ENCODE measurements at regions not wholly inside any gene's neighbourhood (a gene's known extent, or its start where the extent isn't known, plus 50 kb on each side); places are given as distances from the start of the nearest gene placed in this dataset.
"Not testable (repeated sequence)": the region's sequence is repeated elsewhere in the genome, so short reads cannot be mapped to it uniquely, and the experiment has no call there.

DNA sequence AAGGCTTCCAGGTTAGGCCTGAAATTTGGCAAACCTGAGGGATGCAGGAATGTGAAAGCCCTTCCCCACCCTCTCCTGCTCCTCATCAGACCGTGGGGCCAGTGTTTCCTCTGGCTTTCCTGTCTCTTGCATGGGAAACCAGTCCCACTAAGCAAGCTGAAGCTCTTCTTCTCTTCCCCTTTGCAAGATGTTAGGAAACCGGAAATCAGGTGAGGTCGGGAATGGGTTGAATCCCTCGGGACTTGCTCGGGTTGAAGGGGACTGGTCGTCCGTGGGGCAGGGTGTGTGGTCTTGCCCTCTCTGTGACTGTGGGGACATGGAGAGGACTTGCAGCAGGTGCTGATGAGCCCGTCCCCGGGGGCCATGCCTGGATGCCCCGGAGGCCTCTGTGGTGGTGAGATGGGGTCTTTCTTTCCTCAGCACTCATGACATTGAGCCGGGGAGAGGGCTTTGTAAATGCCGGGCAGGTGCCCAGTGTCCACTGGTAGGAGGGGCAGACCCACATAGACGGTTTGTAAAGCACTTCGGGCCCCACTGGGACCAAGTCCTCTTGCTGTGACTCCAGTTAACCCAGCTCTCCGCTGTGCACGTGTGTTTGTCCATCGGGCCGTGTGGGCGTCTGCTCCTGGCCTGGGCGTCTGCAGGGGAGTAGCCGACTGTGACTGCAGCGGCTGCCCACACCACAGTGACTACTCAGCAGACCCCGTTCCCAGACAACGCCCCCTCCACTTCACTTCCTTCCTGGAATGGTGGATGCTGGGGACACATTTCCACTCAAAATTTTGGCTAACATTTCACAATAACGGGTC is 373.9 kb downstream of the GLRX3 start:
- DNase-seq (ENCODE audit: low read depth, low spot score), result no peak

DNA sequence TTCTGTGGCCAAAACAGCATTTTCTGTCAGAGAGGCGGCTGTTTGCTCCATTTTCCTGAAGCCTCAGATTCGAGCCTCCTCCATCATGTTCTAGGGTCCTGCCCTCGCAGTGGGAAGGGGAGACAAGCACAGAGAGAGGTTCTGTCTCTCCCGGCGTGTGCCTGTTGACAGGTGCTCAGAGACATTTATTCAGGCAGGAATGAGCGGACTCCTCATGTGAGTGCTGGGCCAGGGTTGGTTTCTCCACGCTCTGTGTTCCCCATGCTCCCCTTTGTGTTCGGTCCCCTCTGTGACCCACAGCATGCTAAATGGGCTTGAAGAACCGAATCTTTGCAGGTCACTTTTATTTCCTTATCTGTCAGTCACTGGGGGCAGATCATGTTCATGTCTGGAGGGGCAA is 374.6 kb downstream of the GLRX3 start:
- no peak for DNase-seq (ENCODE audit: low read depth, low spot score)

DNA sequence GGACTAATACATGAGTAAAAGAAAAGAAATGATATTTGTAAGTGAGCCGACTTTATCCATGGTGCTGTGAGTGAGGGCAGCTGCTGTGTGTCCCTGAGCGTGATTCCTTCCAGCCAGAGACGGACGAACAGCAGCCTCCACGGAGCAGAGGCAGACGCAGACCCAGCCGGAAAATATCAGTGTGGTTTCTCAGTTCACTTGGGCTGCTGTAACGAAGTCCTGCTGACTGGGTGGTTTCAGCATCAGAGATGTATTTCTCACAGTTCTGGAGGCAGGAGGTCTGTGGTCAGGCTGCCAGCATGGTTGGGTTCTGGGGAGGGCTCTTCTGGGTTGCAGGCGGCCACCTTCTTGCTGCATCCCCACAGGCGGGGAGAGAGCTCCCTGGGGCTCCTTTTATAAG is 375.6 kb downstream of the GLRX3 start:
- DNase-seq (ENCODE audit: low read depth, low spot score), result no peak

DNA sequence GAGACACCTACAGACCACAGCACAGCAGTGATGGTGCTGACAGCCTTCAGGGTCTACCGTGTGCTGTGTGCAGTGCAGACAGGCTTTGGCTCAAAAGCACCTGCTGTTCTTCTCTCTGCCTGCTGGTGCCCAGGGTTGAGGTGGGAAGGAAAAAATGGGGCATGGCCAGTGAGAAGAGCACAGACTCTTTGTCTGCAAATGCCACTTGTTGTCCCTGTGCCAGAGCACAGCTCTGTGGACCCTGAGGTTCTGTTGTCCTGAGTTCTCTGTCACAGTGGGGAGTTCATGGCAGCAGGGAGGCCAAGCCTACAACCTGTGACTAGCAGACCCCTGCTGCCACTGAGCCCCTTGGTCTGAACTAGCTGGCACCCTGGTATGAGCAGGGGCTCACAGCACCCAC is 376.7 kb downstream of the GLRX3 start:
- DNase-seq (ENCODE audit: low read depth, low spot score), result no peak

DNA sequence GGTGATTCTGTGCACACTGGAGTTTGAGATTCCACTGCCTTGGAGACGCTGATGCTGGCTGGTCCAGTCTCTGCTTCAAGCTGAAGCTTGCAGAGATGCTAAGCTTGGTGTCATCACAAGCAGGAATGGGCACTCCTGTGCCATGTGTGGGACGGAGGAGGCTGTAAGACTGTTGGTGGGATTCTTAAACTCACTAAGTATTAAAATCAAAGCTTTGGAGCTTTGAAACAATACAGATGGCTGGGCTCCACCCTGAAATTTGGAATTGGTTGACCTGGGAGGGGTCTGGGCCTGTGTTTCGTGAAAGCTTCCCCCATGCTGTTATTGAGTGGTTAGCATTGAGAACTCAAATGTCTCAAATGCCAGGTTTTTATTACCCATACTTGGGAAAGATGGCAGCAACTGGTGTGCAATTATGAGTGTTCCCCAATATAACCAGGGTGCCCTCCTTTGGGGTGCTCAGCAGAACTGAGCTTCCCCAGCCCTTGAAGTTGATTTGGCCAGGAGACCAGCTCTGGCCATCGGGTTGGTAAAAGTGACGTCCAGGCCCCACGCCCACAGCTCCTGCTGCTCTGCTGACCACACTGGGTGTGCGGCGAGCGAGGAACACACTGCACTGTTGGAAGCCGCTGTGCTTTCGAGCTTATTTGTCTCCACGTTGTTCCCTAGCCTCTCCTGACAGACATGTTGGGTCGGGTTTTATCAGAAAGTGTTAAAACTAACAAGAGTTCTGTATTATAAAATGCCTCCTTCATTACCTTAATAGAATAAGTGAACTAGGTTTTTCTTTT is 377.7 kb downstream of the GLRX3 start:
- DNase-seq (ENCODE audit: low read depth, low spot score), result no peak

DNA sequence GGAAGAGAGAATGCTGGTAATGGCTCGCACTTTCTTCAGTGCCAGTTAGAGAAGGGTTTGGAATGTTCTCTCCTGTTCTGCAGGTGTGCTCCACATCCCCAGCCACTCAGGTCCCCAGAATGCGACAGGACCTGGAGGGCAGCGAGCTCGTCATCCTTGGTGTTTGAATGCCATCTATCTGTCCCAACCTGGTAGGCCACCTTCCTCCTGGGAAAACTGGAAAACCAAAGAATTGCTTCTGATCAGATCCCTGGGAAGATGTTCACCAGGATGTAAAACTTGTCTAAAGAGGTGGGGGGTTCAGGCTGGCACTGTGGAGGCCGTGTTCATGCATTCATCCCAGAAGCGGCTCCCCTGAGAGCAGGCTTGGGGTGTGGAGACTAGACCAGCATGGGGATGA is 379.5 kb downstream of the GLRX3 start:
- no peak for DNase-seq (ENCODE audit: low read depth, low spot score)

DNA sequence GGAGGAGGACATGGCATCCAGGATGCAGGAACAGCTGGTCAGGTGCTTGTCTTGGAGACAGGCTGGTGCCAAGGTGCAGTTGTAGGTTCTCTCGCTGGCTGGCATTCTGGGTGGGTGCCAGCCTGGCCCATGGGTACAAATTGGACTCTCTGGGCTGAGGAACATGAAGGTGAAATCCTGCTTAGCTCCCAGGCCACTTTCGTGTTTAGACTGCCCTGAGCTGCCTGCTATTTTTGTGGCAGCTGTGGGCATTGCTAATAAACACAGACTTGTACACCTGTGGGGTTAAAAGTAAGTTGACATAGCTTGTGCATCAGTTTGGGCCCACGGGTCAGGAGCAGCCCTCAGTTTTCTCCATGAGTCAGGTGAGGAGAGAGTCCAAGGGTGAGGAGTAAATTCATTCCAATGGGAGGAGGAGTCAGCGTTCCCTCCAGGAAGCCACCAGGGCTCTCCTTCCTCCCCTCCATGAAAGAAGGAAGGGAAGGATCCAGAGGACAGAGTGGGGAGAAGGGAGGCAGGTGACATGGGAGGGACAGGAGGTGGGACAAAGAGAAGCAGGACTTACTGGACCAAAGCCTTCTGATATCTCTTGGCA is 380.0 kb downstream of the GLRX3 start:
- DNase-seq (ENCODE audit: low read depth, low spot score), result no peak

DNA sequence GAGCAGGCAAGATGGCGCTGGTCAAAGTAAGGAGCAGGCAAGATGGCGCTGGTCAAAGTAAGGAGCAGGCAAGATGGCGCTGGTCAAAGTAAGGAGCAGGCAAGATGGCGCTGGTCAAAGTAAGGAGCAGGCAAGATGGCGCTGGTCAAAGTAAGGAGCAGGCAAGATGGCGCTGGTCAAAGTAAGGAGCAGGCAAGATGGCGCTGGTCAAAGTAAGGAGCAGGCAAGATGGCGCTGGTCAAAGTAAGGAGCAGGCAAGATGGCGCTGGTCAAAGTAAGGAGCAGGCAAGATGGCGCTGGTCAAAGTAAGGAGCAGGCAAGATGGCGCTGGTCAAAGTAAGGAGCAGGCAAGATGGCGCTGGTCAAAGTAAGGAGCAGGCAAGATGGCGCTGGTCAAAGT is 382.7 kb downstream of the GLRX3 start:
- DNase-seq (ENCODE audit: low read depth, low spot score), result not testable (repeated sequence)

DNA sequence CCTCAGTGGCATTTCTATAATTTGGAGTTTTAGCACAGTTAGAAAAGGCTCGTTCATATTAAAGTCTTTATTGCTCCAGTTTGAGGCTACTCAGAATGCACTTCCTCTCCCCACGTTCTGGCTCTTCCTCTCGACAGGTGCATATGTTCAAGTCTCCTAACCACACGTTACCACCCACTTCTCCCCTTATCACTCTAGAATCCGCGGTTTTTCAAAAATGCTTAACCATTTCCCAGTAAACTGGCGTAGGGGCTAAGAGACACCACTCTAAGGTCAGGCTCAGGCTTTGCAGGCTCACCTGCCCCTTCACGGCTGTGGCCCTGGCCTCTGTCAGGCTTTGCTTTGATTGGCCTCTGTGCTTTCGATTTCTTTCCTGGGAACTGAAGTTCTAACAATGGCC is 383.6 kb downstream of the GLRX3 start:
- DNase-seq (ENCODE audit: low read depth, low spot score), result no peak

DNA sequence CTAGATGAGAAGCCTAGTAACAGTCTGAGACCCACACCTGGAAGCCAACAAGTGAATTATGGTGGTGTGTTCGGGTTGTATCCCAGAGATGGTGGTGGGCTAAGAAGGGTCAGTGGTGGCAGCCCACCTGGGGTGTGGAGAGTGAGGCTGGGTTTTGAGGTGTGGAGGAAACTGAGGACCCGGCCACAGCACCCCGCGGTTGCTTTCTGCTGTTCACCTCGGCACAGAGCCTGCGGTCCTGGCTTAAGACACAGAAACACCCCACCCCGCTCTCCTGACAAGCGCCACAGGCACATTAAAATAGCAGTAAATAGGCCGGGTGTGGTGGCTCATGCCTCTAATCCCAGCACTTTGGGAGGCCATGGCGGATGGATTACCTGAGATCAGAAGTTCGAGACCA is 395.1 kb downstream of the GLRX3 start:
- no peak for DNase-seq (ENCODE audit: low read depth, low spot score)

DNA sequence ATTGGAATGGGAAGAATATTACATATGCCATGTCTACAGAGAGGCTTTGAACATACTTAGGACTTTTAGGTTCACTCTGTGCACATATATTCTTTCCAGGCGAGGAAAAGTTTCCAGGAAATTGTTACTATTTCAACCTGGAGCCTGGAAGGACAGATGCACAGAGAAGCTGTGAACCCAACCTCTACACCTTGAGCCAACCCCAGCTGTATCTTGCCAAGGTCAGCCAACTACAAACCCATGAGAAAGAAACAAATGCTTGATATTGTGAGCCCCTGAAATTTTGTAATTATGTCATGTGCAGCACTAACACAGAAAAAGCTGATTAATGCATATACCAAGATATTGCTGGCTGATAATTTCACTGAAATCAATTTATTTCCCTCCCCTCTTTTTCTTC is 404.9 kb downstream of the GLRX3 start:
- DNase-seq (ENCODE audit: low read depth, low spot score), result no peak

DNA sequence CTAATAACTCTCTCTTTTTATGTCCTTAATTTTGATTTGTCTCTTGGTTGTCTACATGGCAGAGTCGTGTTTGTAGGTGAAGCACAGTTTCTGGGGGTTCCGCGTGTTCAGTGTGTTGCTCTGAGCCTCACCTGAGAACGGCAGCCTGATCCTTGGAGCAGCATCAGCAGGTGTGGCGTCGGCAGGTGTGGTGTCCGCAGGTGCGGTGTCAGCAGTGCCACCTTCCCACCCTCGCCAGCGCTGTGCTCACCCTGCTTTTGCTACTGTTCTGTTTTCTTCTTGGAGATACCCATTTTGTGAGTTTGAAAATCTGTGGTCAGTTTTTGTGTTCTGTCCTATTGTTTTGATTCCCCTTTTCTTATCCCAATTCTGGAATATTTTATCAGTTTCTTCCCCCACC is 406.6 kb downstream of the GLRX3 start:
- DNase-seq (ENCODE audit: low read depth, low spot score), result no peak

DNA sequence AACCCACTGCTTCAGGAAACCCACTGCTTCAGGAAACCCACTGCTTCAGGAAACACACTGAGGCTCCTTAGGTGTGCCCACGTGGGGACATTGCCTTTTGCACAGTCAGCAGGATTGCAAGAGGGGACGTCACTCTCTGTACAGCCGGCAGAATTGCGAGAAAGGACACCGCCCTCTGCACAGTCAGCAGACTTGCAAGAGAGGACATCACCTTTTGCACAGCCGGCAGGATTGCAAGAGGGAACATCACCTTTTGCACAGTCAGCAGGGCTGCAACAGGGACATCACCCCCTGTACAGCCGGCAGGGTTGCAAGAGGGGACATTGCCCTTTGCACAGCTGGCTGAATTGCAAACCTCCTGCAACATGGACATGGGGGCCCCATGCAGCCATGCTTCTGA is 407.6 kb downstream of the GLRX3 start:
- no peak for DNase-seq (ENCODE audit: low read depth, low spot score)

DNA sequence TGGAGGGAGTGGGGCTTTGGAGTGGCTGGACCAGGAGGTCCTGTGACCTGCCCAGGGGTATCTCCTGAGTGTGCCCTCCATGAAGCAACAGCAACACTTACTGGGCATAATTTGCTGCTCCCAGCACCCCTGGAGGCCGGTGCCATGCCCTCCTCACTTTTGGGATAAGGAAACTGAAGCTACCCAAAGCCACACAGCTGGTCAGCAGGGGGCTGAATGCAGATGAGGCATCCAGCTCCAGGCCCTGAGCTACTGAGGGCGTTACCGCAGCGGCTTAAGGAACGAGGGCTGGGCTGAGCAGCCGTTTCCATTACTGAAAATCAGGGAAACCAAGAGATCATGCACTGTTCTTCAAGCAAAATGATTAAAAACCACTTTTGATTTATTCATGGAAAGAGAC is 408.9 kb downstream of the GLRX3 start:
- DNase-seq (ENCODE audit: low read depth, low spot score), result no peak

DNA sequence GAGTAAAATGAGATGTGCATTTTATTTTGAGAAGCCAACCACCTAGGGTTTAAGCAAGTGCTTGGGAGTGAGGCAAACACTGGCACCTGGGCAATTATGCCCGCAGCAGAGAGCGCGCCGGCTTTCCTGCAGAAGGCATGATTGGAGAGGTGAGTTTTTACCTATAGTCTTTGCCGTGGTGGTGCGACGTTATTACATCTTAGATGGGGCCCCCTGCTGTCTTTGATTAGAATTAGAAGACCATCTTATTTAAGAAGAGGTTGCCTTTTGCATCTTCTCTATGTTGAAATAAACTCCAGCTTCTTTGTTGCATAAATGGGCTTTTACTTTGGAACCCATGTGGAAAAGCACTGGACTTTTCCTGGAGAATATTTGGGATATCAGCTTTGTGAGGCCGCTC is 409.5 kb downstream of the GLRX3 start:
- DNase-seq (ENCODE audit: low read depth, low spot score), result no peak

DNA sequence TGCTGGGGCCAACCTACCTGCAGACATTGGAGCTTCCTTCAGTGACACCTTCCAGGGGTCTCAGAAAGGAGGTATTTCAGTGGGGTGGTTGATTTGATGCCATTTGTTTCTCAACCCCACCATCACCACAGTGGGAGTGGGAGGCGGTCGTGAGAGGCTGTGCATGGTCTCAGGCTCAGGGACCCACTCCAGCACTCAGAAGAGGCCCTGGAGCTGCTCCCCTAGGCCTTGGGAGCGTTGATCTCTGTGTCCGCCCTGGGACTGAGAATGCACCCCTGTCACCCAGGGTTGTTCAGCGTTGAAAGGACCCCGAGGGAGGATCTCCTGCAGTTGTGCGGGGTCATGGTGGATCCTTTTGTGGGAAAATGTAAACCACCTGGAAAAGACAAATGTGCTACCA is 410.6 kb downstream of the GLRX3 start:
- DNase-seq (ENCODE audit: low read depth, low spot score), result no peak

DNA sequence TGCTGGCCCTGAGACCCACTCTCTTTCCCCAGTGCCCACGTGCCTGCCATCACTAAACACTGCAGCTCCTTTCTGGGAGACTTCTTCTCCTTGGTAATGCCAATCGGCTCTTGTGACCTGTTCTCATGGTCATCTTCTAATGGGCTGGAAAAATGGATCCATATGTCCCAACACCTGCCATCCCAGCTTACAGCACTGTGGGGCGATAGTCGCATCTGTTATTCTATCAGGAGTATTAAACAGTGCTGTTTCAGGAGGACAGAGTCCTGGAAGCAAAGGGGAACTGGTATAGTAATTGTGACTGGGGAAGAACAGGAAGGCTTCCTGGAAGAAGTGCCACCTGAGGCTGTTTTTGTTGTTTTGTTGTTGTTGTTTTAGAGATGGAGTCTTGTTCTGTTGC is 411.2 kb downstream of the GLRX3 start:
- DNase-seq (ENCODE audit: low read depth, low spot score), result no peak

DNA sequence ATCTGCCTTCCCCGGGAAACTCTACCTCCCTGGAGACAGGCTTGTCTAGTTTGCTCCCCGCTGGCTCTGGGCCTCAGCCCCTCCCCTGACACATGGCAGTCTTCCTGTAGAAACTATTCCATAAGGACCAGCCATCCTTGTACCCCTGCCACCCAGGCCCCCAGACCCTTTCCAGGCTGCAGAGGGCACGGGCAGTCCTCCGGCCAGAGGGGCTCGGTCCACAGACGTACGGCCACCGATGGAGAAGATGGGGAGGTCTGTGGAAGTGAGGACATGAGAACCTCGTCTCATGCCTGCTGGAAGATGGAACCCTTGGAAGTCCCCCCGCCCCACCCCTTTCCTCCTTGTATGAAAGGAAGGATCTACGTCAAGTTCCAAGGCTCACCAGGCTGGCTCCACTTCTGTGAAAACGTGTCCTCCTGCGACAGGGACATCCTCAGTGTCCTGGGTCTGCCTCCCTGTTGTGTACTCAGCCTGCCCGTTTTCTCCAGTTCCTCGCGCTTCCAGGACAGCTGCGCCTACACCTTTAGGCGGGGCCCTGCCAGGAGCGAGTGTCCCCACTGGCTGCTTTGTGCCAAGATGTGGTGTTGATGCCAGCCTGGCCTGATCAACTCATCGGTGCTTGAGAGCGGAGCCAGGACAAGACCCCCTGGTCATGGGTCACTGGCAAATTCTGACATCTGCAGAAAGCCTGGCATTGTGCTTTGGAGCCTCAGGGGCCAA is 414.9 kb downstream of the GLRX3 start:
- no peak for DNase-seq (ENCODE audit: low read depth, low spot score)

DNA sequence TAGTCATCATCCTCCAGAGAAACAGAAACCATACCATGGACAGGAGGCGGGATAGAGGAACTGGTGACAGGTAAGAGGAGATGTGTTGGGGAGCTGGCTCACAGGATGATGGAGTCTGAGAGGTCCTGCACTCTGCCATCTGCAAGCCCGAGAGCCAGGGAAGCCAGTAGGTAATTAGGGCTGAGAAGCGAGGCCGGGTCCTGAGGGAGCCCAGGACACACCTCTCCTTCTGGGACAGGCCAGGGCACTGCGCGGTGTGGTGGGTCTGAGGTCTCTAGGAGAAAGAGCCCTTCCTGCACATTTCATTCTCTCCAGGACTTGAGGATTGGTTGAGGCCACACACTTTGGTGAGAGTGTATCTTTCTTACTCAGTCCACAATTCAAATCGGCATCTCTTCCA is 415.5 kb downstream of the GLRX3 start:
- no peak for DNase-seq (ENCODE audit: low read depth, low spot score)

DNA sequence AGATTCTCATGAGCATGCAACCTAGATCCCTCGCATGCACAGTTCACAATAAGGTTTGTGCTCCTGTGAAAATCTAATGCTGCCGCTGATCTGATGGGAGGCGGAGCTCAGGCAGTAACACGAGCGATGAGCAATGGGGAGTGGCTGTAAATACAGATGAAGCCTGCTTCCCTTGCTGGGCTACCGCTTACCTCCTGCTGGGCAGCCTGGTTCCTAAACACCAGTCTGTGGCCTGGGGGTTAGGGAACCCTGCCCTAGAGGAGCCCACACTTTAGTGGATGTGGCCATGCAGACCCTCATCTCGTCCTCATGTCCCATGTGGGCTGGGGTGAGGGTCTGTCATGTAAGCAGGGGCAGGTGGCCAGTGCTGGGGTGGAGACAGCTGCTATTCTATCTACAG is 417.6 kb downstream of the GLRX3 start:
- no peak for DNase-seq (ENCODE audit: low read depth, low spot score)

DNA sequence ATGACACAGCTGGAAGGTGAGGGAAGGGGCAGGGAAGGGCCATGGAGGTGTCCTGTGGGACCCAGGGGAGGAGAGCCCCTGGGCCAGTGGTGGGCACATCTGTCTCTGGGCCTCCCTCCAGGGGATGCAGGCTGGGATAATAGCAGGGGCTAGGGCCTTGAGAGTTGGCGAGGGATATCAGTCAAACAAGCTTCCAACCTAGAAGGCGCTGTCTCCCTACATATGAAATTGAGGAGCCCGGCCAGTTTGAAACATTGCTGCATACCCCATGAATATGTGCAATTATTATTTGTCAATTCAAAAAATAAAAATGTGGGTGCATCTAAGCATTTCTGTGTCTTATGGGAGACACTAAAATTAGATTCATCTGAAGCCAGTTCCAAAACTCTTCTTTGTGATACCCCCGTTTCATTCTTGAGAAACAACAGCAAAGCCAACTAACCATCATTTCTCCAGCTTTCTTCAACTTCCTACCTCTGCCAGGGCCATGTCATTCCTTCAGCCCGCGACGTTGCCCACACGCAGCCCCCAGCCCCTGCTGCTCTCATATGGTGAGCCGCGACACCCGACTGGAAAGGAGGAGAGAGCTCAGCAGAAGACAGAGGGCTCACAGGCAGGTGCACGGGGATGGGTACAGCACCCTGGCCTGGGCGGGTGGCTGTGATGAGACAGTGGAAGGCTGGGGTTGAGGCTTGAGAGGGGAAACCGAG is 418.7 kb downstream of the GLRX3 start:
- no peak for DNase-seq (ENCODE audit: low read depth, low spot score)

DNA sequence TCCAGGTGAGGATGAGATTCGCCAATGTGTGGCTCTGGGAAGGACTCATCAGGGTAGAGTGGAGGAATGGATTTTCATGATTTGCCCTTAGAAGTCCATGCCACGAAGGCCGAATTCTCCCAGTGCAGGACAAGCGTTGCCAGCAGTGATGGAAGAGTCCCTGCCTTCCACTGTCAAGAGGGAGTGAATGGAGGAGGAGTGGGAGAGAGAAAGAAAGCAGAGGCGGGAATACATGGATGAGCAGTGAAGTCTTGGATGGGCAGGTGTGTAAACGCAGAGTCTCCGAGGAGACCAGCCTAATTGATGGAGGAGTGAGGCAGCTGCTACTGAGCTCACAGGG is 419.2 kb downstream of the GLRX3 start:
- no peak for DNase-seq (ENCODE audit: low read depth, low spot score)

Data from activated CD4-positive, CD25-positive, alpha-beta regulatory T cell treated with anti-CD3 and anti-CD28 coated beads, Interleukin-2, amount 50 U/mL, for 16 hours (primary cell).